GM18873 (cell line): ENCODE measurements at regions not wholly inside any gene's neighbourhood (a gene's known extent, or its start where the extent isn't known, plus 50 kb on each side); places are given as distances from the start of the nearest gene placed in this dataset.

Experiments used
- ATAC-seq: cut with Tn5 transposase; IDR thresholded peaks from one replicate; pipeline ENCODE4 v1.9.1; 2021; ENCODE audit warnings: mild to moderate bottlenecking, moderate library complexity, moderate number of reproducible peaks; ENCODE audit not compliant: unreplicated experiment, low FRiP score

- ATAC-seq: no peak
Observed at GRCh38 chr11:88405853-88406252, 68.3 kb upstream of the CTSC start.

- no peak for ATAC-seq
Observed at GRCh38 chr11:88404932-88405710, 67.6 kb upstream of the CTSC start.

GRCh38 chr11:88404391-88404790 lies 66.9 kb upstream of the CTSC start:
- no peak for ATAC-seq

- ATAC-seq: no peak
Observed at GRCh38 chr11:88402784-88403183, 65.2 kb upstream of the CTSC start.

GRCh38 chr11:88402192-88402715 lies 64.7 kb upstream of the CTSC start:
- ATAC-seq: no peak

- no peak for ATAC-seq
Observed at GRCh38 chr11:88398791-88399570, 61.4 kb upstream of the CTSC start.

GRCh38 chr11:88398372-88398771 lies 60.8 kb upstream of the CTSC start:
- ATAC-seq: no peak

GRCh38 chr11:88390254-88390653 lies 52.7 kb upstream of the CTSC start:
- ATAC-seq: no peak

- ATAC-seq: no peak
Observed at GRCh38 chr11:88387957-88388356, 50.4 kb upstream of the CTSC start.
